GM23248 (cell line): ENCODE measurements at regions not wholly inside any gene's neighbourhood (a gene's known extent, or its start where the extent isn't known, plus 50 kb on each side); places are given as distances from the start of the nearest gene placed in this dataset.

Source experiments
- EZH2 ChIP-seq: fragments of 200-600 bp; sonication (generic); IDR thresholded peaks from 2 replicates; pipeline ENCODE4 v1.6.1; 2018; ENCODE audit warnings: antibody characterized with exemption, mild to moderate bottlenecking; ENCODE audit not compliant: insufficient read depth, poor library complexity, severe bottlenecking
- EZH2phosphoT487 ChIP-seq: fragments of 200-600 bp; sonication (generic); IDR thresholded peaks from 2 replicates; pipeline ENCODE4 v1.6.1; 2018; ENCODE audit warnings: antibody characterized with exemption, moderate library complexity, mild to moderate bottlenecking, low read depth; ENCODE audit not compliant: insufficient read depth

DNA sequence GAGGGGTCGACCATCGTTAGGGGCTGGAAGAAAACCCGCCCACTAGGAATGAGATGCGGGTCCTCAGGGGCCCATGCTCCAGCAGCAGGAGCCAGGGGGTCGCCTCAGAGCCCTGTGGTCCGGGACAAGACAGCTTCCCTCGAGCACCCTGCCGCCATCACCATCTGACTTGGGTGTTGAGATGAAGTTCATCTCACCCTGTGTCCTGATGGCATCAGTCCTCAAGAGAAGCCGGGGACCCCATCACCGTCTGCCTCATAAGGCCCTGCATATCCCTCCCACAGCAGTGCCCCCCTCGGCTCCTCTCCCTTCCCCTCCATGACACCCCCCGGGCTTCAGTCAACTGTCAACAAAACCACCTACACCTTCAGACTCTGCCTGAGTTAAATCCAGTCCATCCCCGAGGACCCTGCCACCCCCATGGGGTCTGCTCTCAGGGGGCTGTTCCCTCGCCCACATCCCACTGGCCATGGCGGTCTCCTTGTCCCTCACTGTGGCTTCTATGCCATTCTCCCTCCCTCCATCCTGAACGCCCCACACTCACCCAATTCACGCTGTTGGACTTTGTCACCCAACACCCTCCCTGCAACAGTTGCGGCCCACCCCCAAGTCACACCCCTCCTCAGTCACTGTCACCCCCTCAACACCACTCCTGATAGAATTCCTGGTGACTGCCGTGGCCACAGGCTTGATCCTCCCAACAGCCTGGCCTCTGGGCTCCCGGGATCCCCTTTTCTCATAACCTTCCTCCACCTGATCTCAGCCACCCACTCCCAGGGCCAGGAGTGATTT, 87.7 kb upstream of the RTL6 start:
- TF ChIP-seq EZH2 (no peak), EZH2phosphoT487 (no peak)
